ENCODE measurements at regions not wholly inside any gene's neighbourhood (a gene's known extent, or its start where the extent isn't known, plus 50 kb on each side); places are given as distances from the start of the nearest gene placed in this dataset.

- no peak for DNase-seq
- no peaks in the 10 kb centered on the region for H3K36me3 Mint-ChIP-seq (ENCODE audit: low read depth)
- no peaks in the 10 kb centered on the region for H3K4me1 Mint-ChIP-seq
- intact Hi-C loops (cut with micrococcal nuclease) = no loop called here
- H3K4me3 Mint-ChIP-seq = no peak overlapping the region
- no peak overlapping the region for H3K27ac Mint-ChIP-seq
- H3K9me3 Mint-ChIP-seq = no peaks in the 10 kb centered on the region
- peaks cover 11% of the 10 kb centered on the region for H3K27me3 Mint-ChIP-seq
Observed at GRCh38 chr5:88480801-88481499, 212.3 kb upstream of the TMEM161B start.

- Mint-ChIP-seq H3K36me3 (ENCODE audit: low read depth) (no peaks in the 10 kb centered on the region), H3K4me3 (no peak overlapping the region), H3K27ac (no peak overlapping the region), H3K4me1 (no peaks in the 10 kb centered on the region), H3K9me3 (no peaks in the 10 kb centered on the region), H3K27me3 (peaks cover 7% of the 10 kb centered on the region)
- intact Hi-C loops (cut with micrococcal nuclease) = no loop called here
- no peak for DNase-seq
Observed at GRCh38 chr5:88480245-88480644, 211.6 kb upstream of the TMEM161B start.

GRCh38 chr5:88474574-88474973 is 205.9 kb upstream of the TMEM161B start:
- no peak overlapping the region for H3K27ac Mint-ChIP-seq
- no peak overlapping the region for H3K4me3 Mint-ChIP-seq
- DNase-seq = no peak
- peaks cover 10% of the 10 kb centered on the region for H3K27me3 Mint-ChIP-seq
- H3K9me3 Mint-ChIP-seq = no peaks in the 10 kb centered on the region
- intact Hi-C loops (cut with micrococcal nuclease) = no loop called here
- H3K36me3 Mint-ChIP-seq (ENCODE audit: low read depth) = no peaks in the 10 kb centered on the region
- H3K4me1 Mint-ChIP-seq = no peaks in the 10 kb centered on the region

- Mint-ChIP-seq H3K36me3 (ENCODE audit: low read depth) (no peaks in the 10 kb centered on the region), H3K27ac (no peak overlapping the region), H3K9me3 (no peaks in the 10 kb centered on the region), H3K4me1 (no peaks in the 10 kb centered on the region), H3K27me3 (peaks cover 5% of the 10 kb centered on the region), H3K4me3 (no peak overlapping the region)
- intact Hi-C loops (cut with micrococcal nuclease) = no loop called here
- DNase-seq = no peak
Observed at GRCh38 chr5:88470745-88471144, 202.1 kb upstream of the TMEM161B start.

- H3K4me3 Mint-ChIP-seq = no peak overlapping the region
- intact Hi-C loops (cut with micrococcal nuclease) = no loop called here
Observed at GRCh38 chr5:88459971-88460370, 191.3 kb upstream of the TMEM161B start.

GRCh38 chr5:88452820-88453219 is 184.2 kb upstream of the TMEM161B start:
- Mint-ChIP-seq H3K27ac (no peak overlapping the region), H3K36me3 (ENCODE audit: low read depth) (no peaks in the 10 kb centered on the region), H3K4me3 (no peak overlapping the region), H3K4me1 (no peaks in the 10 kb centered on the region), H3K9me3 (no peaks in the 10 kb centered on the region), H3K27me3 (peaks cover 3% of the 10 kb centered on the region)
- intact Hi-C loops (cut with micrococcal nuclease) = no loop called here
- DNase-seq = peak; percentile 13

More at GRCh38 chr5:88459971-88460370, 191.3 kb upstream of the TMEM161B start:
- Mint-ChIP-seq H3K36me3 (ENCODE audit: low read depth) (no peaks in the 10 kb centered on the region), H3K27me3 (peaks cover 2% of the 10 kb centered on the region), H3K4me1 (no peaks in the 10 kb centered on the region), H3K27ac (no peak overlapping the region), H3K9me3 (no peaks in the 10 kb centered on the region)
- no peak for DNase-seq

GRCh38 chr5:88450239-88450638 is 181.6 kb upstream of the TMEM161B start:
- DNase-seq = no peak
- Mint-ChIP-seq H3K4me3 (no peak overlapping the region), H3K4me1 (no peaks in the 10 kb centered on the region), H3K27ac (no peak overlapping the region), H3K36me3 (ENCODE audit: low read depth) (no peaks in the 10 kb centered on the region), H3K9me3 (no peaks in the 10 kb centered on the region), H3K27me3 (peaks cover 3% of the 10 kb centered on the region)
- intact Hi-C loops (cut with micrococcal nuclease) = no loop called here

- no peaks in the 10 kb centered on the region for H3K9me3 Mint-ChIP-seq
- H3K27me3 Mint-ChIP-seq = no peaks in the 10 kb centered on the region
- H3K4me1 Mint-ChIP-seq = no peaks in the 10 kb centered on the region
- H3K36me3 Mint-ChIP-seq (ENCODE audit: low read depth) = no peaks in the 10 kb centered on the region
- intact Hi-C loops (cut with micrococcal nuclease) = no loop called here
- no peak for DNase-seq
- no peak overlapping the region for H3K27ac Mint-ChIP-seq
- no peak overlapping the region for H3K4me3 Mint-ChIP-seq
Observed at GRCh38 chr5:88438006-88438405, 169.4 kb upstream of the TMEM161B start.

GRCh38 chr5:88436290-88436689 is 167.6 kb upstream of the TMEM161B start:
- Mint-ChIP-seq H3K4me3 (no peak overlapping the region), H3K27ac (no peak overlapping the region), H3K9me3 (peaks cover 3% of the 10 kb centered on the region), H3K4me1 (no peaks in the 10 kb centered on the region), H3K36me3 (ENCODE audit: low read depth) (no peaks in the 10 kb centered on the region), H3K27me3 (no peaks in the 10 kb centered on the region)
- intact Hi-C loops (cut with micrococcal nuclease) = no loop called here
- DNase-seq = no peak

- peaks cover 3% of the 10 kb centered on the region for H3K9me3 Mint-ChIP-seq
- no peaks in the 10 kb centered on the region for H3K4me1 Mint-ChIP-seq
- no peak overlapping the region for H3K27ac Mint-ChIP-seq
- H3K36me3 Mint-ChIP-seq (ENCODE audit: low read depth) = no peaks in the 10 kb centered on the region
- peaks cover 1% of the 10 kb centered on the region for H3K27me3 Mint-ChIP-seq
- H3K4me3 Mint-ChIP-seq = no peak overlapping the region
- no peak for DNase-seq
- intact Hi-C loops (cut with micrococcal nuclease) = no loop called here
Observed at GRCh38 chr5:88428633-88429032, 160.0 kb upstream of the TMEM161B start.

- Mint-ChIP-seq H3K4me1 (no peaks in the 10 kb centered on the region), H3K36me3 (ENCODE audit: low read depth) (no peaks in the 10 kb centered on the region), H3K9me3 (no peaks in the 10 kb centered on the region), H3K27ac (no peak overlapping the region), H3K4me3 (no peak overlapping the region), H3K27me3 (peaks cover 1% of the 10 kb centered on the region)
- DNase-seq = no peak
- intact Hi-C loops (cut with micrococcal nuclease) = no loop called here
Observed at GRCh38 chr5:88426441-88426840, 157.8 kb upstream of the TMEM161B start.

GRCh38 chr5:88425124-88425523 is 156.5 kb upstream of the TMEM161B start:
- DNase-seq = no peak
- H3K4me3 Mint-ChIP-seq = no peak overlapping the region
- no peak overlapping the region for H3K27ac Mint-ChIP-seq
- H3K9me3 Mint-ChIP-seq = no peaks in the 10 kb centered on the region
- intact Hi-C loops (cut with micrococcal nuclease) = no loop called here
- no peaks in the 10 kb centered on the region for H3K36me3 Mint-ChIP-seq (ENCODE audit: low read depth)
- peaks cover 1% of the 10 kb centered on the region for H3K27me3 Mint-ChIP-seq
- H3K4me1 Mint-ChIP-seq = no peaks in the 10 kb centered on the region

- Mint-ChIP-seq H3K4me3 (no peak overlapping the region), H3K27ac (no peak overlapping the region), H3K27me3 (no peaks in the 10 kb centered on the region), H3K36me3 (ENCODE audit: low read depth) (no peaks in the 10 kb centered on the region), H3K4me1 (no peaks in the 10 kb centered on the region), H3K9me3 (no peaks in the 10 kb centered on the region)
- DNase-seq = no peak
- intact Hi-C loops (cut with micrococcal nuclease) = no loop called here
Observed at GRCh38 chr5:88419931-88420330, 151.3 kb upstream of the TMEM161B start.

- H3K9me3 Mint-ChIP-seq = no peaks in the 10 kb centered on the region
- no peaks in the 10 kb centered on the region for H3K4me1 Mint-ChIP-seq
- no peak overlapping the region for H3K4me3 Mint-ChIP-seq
- peaks cover 3% of the 10 kb centered on the region for H3K27me3 Mint-ChIP-seq
- DNase-seq = no peak
- intact Hi-C loops (cut with micrococcal nuclease) = no loop called here
- no peak overlapping the region for H3K27ac Mint-ChIP-seq
- H3K36me3 Mint-ChIP-seq (ENCODE audit: low read depth) = no peaks in the 10 kb centered on the region
Observed at GRCh38 chr5:88407341-88407740, 138.7 kb upstream of the TMEM161B start.

GRCh38 chr5:88405783-88406182 is 137.1 kb upstream of the TMEM161B start:
- no peak overlapping the region for H3K27ac Mint-ChIP-seq
- DNase-seq = no peak
- intact Hi-C loops (cut with micrococcal nuclease) = no loop called here
- no peaks in the 10 kb centered on the region for H3K4me1 Mint-ChIP-seq
- H3K27me3 Mint-ChIP-seq = peaks cover 3% of the 10 kb centered on the region
- H3K9me3 Mint-ChIP-seq = no peaks in the 10 kb centered on the region
- no peaks in the 10 kb centered on the region for H3K36me3 Mint-ChIP-seq (ENCODE audit: low read depth)
- H3K4me3 Mint-ChIP-seq = no peak overlapping the region
